HCT116 (cell line): ENCODE measurements at regions not wholly inside any gene's neighbourhood (a gene's known extent, or its start where the extent isn't known, plus 50 kb on each side); places are given as distances from the start of the nearest gene placed in this dataset.

ENCODE experiments used
- ATAC-seq: fragments of 200-7000 bp; cut with Tn5 transposase; 2 replicates; pipeline ENCODE4 v1.9.1; 2020; ENCODE audit warnings: mild to moderate bottlenecking, moderate library complexity
- BruUV-seq: library from RNA; stranded (reverse); fragments of 400-500 nt; replicated peaks from 2 replicates; lab custom pipeline; 2021; lab: Mats Ljungman, UMichigan
- CTCF ChIA-PET: fragments of 300-600 bp; sonication (Branson Sonifier 250); formaldehyde crosslinking; loops from one replicate; lab custom pipeline; 2021; ENCODE audit warnings: antibody characterized with exemption; lab: Charles Lee
- POLR2A ChIA-PET: fragments of 300-600, 350-600 bp; sonication (Branson Sonifier 250); formaldehyde crosslinking; loops from one replicate; lab custom pipeline; 2021; ENCODE audit warnings: antibody characterized with exemption; lab: Charles Lee
- RAD21 ChIA-PET, 2 experiments: fragments of 300-600 bp; sonication (Branson Sonifier 250); formaldehyde crosslinking; loops; one replicate each; lab custom pipeline; 2023; ENCODE audit warnings: low total read pairs in 2 of 2; ENCODE audit not compliant: uncharacterized antibody in 2 of 2, unreplicated experiment in 2 of 2, low non-redundant PET in 1 of 2; lab: Charles Lee
- DNase-seq: peaks from one replicate; pipeline ENCODE4 v3.0.0-alpha.2; 2010; ENCODE audit warnings: low read depth, low spot score
- H2AFZ ChIP-seq: fragments of 200-600 bp; shearing (Covaris generic), sonication (generic); 2 replicates; pipeline ENCODE4 v1.6.1; 2017; ENCODE audit warnings: low read depth, mixed run types, mixed read lengths, antibody characterized with exemption, low read length; ENCODE audit not compliant: poor library complexity, severe bottlenecking
- H3K27ac ChIP-seq: 2 replicates; pipeline ENCODE4 v1.5.1; 2012; ENCODE audit warnings: low read depth, low read length
- H3K27me3 ChIP-seq: fragments of 200-600 bp; sonication (generic); 2 replicates; pipeline ENCODE4 v1.6.1; 2016; ENCODE audit warnings: mixed run types, low read length, mixed read lengths; ENCODE audit not compliant: insufficient read depth
- H3K36me3 ChIP-seq, 2 experiments: fragments of 200-500 bp in 1 of 2; fragments of 200-600 bp in 1 of 2; sonication (Bioruptor generic) in 1 of 2; sonication (generic) in 1 of 2; 2 replicates each; pipeline versions ENCODE4 v1.5.1 to v1.6.1; 2014 to 2016; ENCODE audit warnings: low read length in 2 of 2, inconsistent platforms in 1 of 2, mixed read lengths in 1 of 2, mixed run types in 1 of 2; ENCODE audit not compliant: insufficient read depth in 2 of 2, control insufficient read depth in 1 of 2
- H3K4me1 ChIP-seq, 2 experiments: fragments of 200-600 bp in 1 of 2; sonication (generic) in 1 of 2; 2 replicates each; pipeline versions ENCODE4 v1.5.1 to v1.6.1; 2012 to 2017; ENCODE audit warnings: low read length in 2 of 2, inconsistent platforms in 1 of 2, mild to moderate bottlenecking in 1 of 2, mixed read lengths in 1 of 2, mixed run types in 1 of 2, moderate library complexity in 1 of 2; ENCODE audit not compliant: insufficient read depth in 2 of 2, control insufficient read depth in 1 of 2
- H3K4me2 ChIP-seq: fragments of 200-600 bp; sonication (generic); 2 replicates; pipeline ENCODE4 v1.6.1; 2017; ENCODE audit warnings: mixed run types, low read length, mixed read lengths
- H3K4me3 ChIP-seq, 2 experiments: fragments of 200-600 bp in 1 of 2; sonication (generic) in 1 of 2; replicated peaks in 1 of 2; 2 replicates each; pipeline ENCODE4 v1.5.1; 2011 to 2016; ENCODE audit warnings: low read length in 2 of 2, control low read depth in 1 of 2, low read depth in 1 of 2, mild to moderate bottlenecking in 1 of 2, mixed read lengths in 1 of 2, mixed run types in 1 of 2
- H3K79me2 ChIP-seq: fragments of 200-600 bp; sonication (generic); 2 replicates; pipeline ENCODE4 v1.6.1; 2017; ENCODE audit warnings: mild to moderate bottlenecking, mixed run types, low read length, moderate library complexity, mixed read lengths; ENCODE audit not compliant: insufficient read depth
- H3K9ac ChIP-seq: fragments of 200-600 bp; sonication (generic); 2 replicates; pipeline ENCODE4 v1.6.1; 2016; ENCODE audit warnings: low read length, mixed read lengths
- H3K9me2 ChIP-seq: fragments of 200-600 bp; sonication (generic), shearing (Covaris generic); 2 replicates; pipeline ENCODE4 v1.6.1; 2017; ENCODE audit warnings: mixed run types, mild to moderate bottlenecking, moderate library complexity; ENCODE audit not compliant: insufficient read depth
- H3K9me3 ChIP-seq, 2 experiments: fragments of 200-500 bp in 1 of 2; fragments of 200-600 bp in 1 of 2; sonication (Bioruptor generic) in 1 of 2; sonication (generic) in 1 of 2; 2 replicates each; pipeline ENCODE4 v1.6.1; 2014 to 2017; ENCODE audit warnings: low read length in 2 of 2, mixed read lengths in 2 of 2, inconsistent platforms in 1 of 2, low read depth in 1 of 2, mild to moderate bottlenecking in 1 of 2, mixed run types in 1 of 2, moderate library complexity in 1 of 2; ENCODE audit not compliant: control insufficient read depth in 1 of 2, insufficient read depth in 1 of 2
- H4K20me1 ChIP-seq: fragments of 200-600 bp; sonication (generic), shearing (Covaris generic); 2 replicates; pipeline ENCODE4 v1.6.1; 2017; ENCODE audit warnings: mixed run types, mild to moderate bottlenecking, moderate library complexity; ENCODE audit not compliant: insufficient read depth
- CBX3 ChIP-seq: IDR thresholded peaks from 2 replicates; pipeline ENCODE4 v1.6.1; 2012; ENCODE audit warnings: low read depth
- CEBPB ChIP-seq: IDR thresholded peaks from 2 replicates; pipeline ENCODE4 v1.6.1; 2012; ENCODE audit warnings: low read depth
- CTCF ChIP-seq, 3 experiments: fragments of 200-600 bp in 1 of 3; sonication (generic) in 1 of 3; IDR thresholded peaks in 2 of 3; conservative IDR thresholded peaks in 1 of 3; 2 replicates each; pipeline ENCODE4 v1.5.1; 2012 to 2017; ENCODE audit warnings: low read depth in 2 of 3, low read length in 2 of 3, antibody characterized with exemption in 1 of 3, borderline replicate concordance in 1 of 3, control low read depth in 1 of 3, mild to moderate bottlenecking in 1 of 3, mixed read lengths in 1 of 3, mixed run types in 1 of 3, moderate library complexity in 1 of 3; ENCODE audit not compliant: insufficient read depth in 1 of 3
- ELF1 ChIP-seq: IDR thresholded peaks from 2 replicates; pipeline ENCODE4 v1.6.1; 2012; ENCODE audit warnings: low read depth, borderline replicate concordance
- EZH2 ChIP-seq: fragments of 200-600 bp; sonication (generic); IDR thresholded peaks from 2 replicates; pipeline ENCODE4 v1.6.1; 2017; ENCODE audit warnings: antibody characterized with exemption, mixed run types
- EZH2phosphoT487 ChIP-seq: fragments of 200-600 bp; IDR thresholded peaks from 2 replicates; pipeline ENCODE4 v1.6.1; 2018; ENCODE audit warnings: antibody characterized with exemption, borderline replicate concordance
- FOSL1 ChIP-seq: IDR thresholded peaks from 2 replicates; pipeline ENCODE4 v1.6.1; 2012; ENCODE audit warnings: low read depth
- JUND ChIP-seq: IDR thresholded peaks from 2 replicates; pipeline ENCODE4 v1.6.1; 2012
- POLR2A ChIP-seq: IDR thresholded peaks from 2 replicates; pipeline ENCODE4 v1.7.0; 2011; ENCODE audit warnings: borderline replicate concordance; ENCODE audit not compliant: insufficient read depth, insufficient read length; ENCODE audit errors: extremely low read depth
- POLR2AphosphoS5 ChIP-seq: IDR thresholded peaks from 2 replicates; pipeline ENCODE4 v1.6.1; 2011; ENCODE audit warnings: mild to moderate bottlenecking, low read depth, low read length, moderate library complexity
- SIN3A ChIP-seq: IDR thresholded peaks from 2 replicates; pipeline ENCODE4 v1.6.1; 2012; ENCODE audit warnings: low read depth
- SP1 ChIP-seq: IDR thresholded peaks from 2 replicates; pipeline ENCODE4 v1.6.1; 2012; ENCODE audit warnings: low read depth
- TCF7L2 ChIP-seq: IDR thresholded peaks from 2 replicates; pipeline ENCODE4 v1.7.0; 2011; ENCODE audit warnings: borderline replicate concordance, inconsistent platforms; ENCODE audit not compliant: insufficient read depth, insufficient read length; ENCODE audit errors: extremely low read depth
- ZFX ChIP-seq: fragments of 450-650 bp; IDR thresholded peaks from 2 replicates; pipeline ENCODE4 v1.6.1; 2017
- intact Hi-C: fragments of 100-400 bp; cut with micrococcal nuclease; formaldehyde crosslinking; loops from 2 replicates; pipeline ENCODE4 v1.10.0; 2022
- TF ChIP-seq, protein P1 (sequence below): IDR thresholded peaks from 2 replicates; pipeline ENCODE4 v1.6.1; 2012
- TF ChIP-seq, protein P2 (sequence below): IDR thresholded peaks from 2 replicates; pipeline ENCODE4 v1.6.1; 2012

- DNase-seq (no peak), ATAC-seq (no peak)
- H3K4me3 ChIP-seq = no peak overlapping the region
- H3K4me2 ChIP-seq = no peak overlapping the region
- no peaks in the 10 kb centered on the region for H4K20me1 ChIP-seq
- BruUV-seq = no TSS peak
- no peak overlapping the region for H2AFZ ChIP-seq
- TF ChIP-seq EZH2phosphoT487 (no peak), TCF7L2 (no peak), SIN3A (no peak), CTCF (IDR thresholded peaks at IDR 0.05 in 2 of 3, conservative IDR thresholded peaks at IDR 0.05 in 1 of 3; ENCODE audit: borderline replicate concordance in 1 of 3, insufficient read depth in 1 of 3, low read depth in 2 of 3, low read length in 2 of 3) (no peak), EZH2 (no peak), JUND (no peak), ELF1 (no peak), CEBPB (no peak), POLR2A (no peak), POLR2AphosphoS5 (no peak), CBX3 (no peak), ZFX (no peak), SP1 (no peak), FOSL1 (no peak)
- TF ChIP-seq, protein P1, sequence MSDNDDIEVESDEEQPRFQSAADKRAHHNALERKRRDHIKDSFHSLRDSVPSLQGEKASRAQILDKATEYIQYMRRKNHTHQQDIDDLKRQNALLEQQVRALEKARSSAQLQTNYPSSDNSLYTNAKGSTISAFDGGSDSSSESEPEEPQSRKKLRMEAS = no peak
- TF ChIP-seq, protein P2, sequence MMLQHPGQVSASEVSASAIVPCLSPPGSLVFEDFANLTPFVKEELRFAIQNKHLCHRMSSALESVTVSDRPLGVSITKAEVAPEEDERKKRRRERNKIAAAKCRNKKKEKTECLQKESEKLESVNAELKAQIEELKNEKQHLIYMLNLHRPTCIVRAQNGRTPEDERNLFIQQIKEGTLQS = no peak
- no peaks in the 10 kb centered on the region; a peak in 1 of 4 replicates for H3K9me3 ChIP-seq
- H3K4me1 ChIP-seq = no peaks in the 10 kb centered on the region
- RAD21 ChIA-PET = no interaction called here
- CTCF ChIA-PET = no interaction called here
- no peaks in the 10 kb centered on the region for H3K9me2 ChIP-seq
- no peak overlapping the region for H3K9ac ChIP-seq
- H3K27ac ChIP-seq = no peak overlapping the region
- H3K36me3 ChIP-seq = no peaks in the 10 kb centered on the region
- intact Hi-C loops = no loop called here
- POLR2A ChIA-PET = no interaction called here
- no peaks in the 10 kb centered on the region for H3K27me3 ChIP-seq
- H3K79me2 ChIP-seq = no peaks in the 10 kb centered on the region
Measured at GRCh38 chr1:80993154-80993980, 807.4 kb upstream of the ADGRL2 start.
